NCI-H2196 (cell line): ENCODE measurements at regions not wholly inside any gene's neighbourhood (a gene's known extent, or its start where the extent isn't known, plus 50 kb on each side); places are given as distances from the start of the nearest gene placed in this dataset.

Source experiments
- DNase-seq: peaks from one replicate; lab custom pipeline; 2025; ENCODE audit not compliant: unreplicated experiment; lab: John Stamatoyannopoulos, UW

DNA sequence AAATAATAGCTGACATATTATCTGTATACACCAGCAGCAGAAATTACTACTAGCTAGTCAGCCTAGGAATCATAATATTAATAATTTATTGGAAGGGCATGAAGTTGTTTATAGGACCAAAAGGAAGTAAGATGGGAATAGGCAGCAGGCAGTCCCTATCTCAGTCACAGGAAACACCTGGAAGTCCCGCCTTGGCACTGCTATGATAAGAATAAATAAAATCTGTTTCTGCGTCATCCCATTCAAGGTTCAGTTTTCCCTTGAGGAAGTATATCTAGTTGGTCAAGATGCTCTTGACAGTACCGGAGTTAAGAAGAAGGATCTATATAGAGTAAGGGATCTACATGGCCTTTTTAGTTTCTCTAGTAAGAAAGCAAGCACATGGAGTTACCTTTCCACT lies 830.8 kb downstream of the DIAPH3 start:
- DNase-seq = no peak

DNA sequence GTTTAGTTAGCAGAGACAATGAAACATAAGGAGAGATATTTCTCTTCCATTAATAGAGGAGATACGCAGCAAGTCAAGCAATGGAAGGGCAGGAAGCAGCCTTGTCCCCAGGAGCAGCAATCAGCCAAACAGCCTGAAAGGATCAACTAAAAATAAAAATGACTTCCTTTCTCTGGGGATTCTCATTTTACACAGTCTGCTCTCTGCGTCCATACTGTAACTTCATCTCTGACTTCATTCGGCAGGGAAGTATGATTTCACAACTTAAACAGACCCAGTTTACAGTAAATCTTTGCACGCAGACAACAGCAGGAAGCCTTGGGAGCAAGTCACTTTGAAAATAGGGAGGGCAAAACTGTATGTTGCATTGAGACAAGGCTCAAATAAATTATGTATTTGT lies 826.7 kb downstream of the DIAPH3 start:
- no peak for DNase-seq

DNA sequence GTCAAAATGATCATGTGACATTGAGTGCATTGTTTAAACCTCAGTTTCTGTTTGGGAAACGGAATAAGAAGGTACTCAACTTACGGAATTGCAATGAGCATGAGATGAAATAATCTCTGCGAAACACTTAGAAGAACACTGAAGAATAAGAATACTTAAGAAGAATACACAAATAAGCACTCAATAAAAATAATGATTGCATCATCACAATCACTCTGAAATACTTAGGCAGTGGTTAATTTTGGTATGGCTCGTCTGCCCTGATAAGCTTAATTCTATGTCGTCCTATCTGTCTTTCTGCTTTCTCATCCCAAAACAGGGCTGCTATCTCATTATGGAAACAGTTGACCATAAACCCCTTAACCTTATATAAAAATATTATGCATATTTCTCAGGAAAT lies 823.6 kb downstream of the DIAPH3 start:
- DNase-seq = no peak

DNA sequence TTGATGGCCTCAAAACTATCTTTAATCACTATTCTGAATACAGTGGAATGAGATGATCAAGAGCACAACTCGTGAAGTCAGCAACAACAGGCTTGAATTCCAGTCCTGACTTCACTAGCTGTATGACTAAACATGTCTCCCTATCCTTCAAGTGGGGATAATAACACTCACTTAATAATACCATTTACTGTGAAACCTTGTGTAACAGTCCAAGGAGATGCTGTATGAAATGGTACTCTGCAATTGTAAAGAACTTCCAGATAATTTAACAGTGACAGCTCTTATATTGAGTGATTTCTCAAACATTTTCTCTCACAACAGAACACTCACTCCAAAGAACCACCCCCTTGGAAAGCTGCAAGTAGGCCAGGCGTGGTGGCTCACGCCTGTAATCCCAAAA lies 823.1 kb downstream of the DIAPH3 start:
- no peak for DNase-seq

DNA sequence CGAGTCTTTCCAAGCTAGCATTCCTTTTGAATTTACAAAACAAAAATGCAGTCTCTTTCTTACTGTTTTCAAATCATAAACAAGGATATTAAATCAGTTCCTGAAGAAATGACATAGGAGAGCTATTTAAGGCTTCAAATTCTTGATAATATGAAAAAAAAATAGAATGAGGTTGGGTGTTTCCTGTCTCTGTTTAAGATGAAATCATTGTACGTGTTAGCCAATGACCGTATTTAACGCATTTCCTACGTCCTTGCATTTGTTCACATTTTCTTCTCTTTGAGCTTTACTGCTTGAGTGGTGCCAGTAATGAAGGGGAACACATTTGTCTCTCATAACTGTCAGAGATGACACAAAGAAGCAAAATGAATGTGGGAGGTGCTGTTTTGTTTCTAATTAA lies 821.3 kb downstream of the DIAPH3 start:
- DNase-seq = no peak

DNA sequence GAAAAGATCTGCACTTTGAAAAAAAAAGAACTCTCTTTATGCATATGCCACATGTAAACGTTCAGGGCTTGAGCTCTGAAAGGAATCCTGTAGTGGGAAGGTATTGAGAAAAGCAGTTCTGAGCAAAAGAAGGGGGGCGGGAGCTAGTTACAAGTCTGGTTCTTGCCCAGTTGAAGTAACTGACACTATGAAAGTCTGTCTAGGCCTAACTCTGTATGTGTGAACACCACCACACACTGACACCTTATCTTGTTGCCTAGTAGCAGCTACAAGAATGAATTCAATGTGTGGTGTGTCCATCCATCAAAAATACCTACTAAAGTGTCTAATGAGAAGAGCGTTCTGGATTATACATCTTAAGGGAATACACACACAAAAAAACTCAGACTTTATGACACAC lies 820.6 kb downstream of the DIAPH3 start:
- no peak for DNase-seq

DNA sequence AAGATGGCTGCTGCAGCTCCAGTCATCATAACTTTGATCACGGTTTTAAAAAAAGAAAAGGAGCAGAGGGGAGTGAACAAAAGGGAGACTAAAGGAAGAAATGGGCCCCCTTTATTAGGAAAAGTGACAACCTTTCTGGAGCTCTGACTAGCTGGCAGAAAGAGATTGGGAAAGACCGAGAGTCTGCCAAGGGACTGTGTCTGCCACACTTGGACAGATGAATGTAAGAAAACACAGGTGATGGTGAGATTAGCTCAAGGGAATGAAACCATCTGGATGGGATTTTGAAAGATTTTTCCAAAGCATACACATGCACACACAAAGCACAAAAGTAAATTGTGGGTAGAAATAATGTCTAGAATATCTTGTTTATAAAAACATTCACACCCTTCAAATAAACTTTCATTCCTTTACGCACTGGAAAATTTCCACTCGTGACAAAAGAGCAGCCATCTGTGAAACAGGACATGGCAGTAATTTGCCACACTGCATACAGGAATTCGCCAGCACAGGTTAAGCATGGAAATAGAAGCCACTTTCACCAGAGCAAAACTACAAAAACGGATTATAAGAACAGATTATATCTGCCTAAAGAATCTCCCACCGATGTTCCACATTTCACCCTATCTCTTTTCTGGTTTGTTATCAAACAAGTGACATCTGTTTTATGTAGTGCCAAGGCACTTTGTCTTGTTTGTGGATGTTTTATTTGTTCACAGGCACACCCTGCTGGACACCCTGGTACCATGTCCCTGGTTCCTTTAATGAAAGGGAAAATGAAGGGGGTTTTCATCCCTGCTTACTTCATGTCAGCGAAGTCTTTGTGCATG lies 819.5 kb downstream of the DIAPH3 start:
- DNase-seq = no peak

DNA sequence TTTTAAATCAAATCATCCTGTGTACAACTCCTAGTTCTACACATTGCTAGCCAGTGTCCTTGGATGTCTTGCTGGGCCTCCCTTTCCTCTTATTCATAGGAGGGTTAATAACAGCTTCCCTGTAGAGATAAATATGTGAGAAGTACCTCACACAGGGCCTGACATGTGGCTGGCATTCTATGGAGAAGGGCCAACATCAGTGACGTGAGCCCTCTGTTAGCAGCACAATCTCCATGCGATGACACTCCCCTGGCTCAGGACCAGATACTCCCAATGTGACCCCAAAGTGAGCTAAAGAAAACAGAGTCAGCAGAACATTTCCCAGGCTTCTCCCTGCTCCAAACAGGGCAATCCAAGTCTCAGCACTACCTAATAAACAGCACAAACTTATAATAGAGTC lies 818.4 kb downstream of the DIAPH3 start:
- DNase-seq = no peak

DNA sequence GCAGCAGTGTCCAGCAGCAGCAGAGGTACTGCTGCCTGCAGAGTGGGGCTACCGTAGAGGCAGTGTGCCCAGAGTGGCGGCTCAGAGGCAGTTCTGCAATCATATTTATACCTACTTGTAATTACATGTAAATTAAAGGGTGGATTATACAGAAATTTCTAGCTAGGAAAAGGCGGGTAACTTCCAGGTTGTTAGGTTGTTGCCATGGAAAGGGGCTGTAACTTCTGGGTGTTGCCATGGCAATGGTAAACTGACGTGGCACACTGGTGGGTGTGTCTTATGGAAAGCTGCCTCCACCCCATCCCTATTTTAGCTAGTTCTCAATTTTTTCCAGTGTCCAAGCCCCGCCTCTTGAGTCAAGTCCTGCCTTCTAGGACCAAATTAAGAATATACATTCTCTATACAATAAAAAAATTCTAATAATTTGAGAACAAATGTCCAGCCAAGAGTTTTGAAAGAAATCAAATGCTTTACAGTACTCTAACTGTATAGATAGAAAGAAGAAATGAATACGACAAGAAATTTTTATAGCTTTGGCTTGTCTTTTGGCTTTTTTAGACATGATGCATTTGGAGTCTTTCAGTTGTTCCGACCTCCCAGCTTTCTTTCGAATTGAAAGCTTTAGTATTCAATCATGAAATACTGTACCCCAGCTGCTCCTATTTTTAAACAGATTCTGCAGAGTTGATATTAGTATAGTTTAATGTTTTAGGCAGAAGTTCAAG lies 816.6 kb downstream of the DIAPH3 start:
- no peak for DNase-seq

DNA sequence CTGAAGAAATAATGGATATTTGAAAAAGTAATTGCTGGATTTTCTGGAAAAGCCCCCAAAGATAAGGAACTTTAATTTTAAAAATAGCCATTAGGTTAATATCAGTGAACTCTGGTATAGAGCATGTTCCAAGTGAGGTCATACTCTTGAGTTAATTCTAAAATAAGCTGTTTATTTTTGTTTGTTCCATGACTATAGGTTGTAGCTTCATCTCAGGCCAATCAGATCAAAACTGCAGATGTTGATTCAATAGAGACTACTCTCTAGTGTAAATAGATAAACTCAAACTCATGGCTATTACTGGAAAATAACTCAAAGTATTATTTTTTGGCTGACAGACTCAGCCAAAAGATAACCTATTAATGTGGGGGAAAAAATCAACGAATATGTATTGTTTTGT lies 815.1 kb downstream of the DIAPH3 start:
- DNase-seq = no peak

DNA sequence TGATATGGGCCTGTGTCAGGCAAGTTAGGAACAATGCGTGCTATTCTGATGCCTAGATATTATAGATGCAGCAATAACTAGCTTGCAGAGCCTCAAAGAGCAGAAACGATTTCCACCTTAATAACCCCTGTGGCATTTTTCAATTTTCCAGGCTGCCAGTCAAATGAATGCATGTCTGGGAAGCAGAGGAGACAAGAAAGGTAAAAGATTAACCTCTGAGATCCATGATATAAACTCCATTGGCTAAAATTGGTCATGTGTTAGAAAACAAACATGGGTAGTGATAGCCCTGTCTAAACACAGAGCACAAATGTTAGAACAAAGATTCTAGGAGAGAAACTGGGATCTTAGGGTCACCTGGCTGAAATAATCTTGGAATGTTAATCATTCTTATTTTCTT lies 811.1 kb downstream of the DIAPH3 start:
- DNase-seq = no peak

DNA sequence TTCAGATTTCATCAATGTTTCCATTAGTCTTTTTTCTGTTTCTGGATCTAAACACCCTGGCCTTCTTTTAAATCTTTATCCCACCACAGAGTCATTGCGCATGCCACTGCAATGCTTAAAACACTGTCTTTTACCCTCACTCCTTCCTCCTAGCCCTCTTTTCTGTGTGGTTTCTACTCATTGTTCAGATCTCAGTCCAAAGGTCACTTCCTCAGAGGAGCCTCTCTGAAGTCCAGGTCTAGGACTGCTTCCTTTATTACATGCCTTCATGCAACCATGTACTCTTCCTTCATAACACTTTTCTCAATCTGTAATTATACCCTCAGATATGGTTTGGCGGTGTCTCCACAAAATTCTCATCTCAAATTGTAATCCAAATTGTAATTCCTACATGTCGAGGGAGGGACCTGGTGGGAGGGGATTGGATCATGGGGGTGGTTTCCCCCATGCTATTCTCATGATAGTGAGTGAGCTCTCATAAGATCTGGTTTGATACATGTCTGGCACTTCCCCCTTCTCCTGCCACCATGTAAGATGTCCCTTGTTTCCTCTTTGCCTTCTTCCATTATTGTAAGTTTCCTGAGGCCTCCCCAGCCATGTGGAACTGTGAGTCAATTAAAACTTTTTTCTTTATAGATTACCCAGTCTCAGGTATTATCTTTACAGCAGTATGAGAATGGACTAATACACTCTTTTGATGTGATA lies 808.9 kb downstream of the DIAPH3 start:
- DNase-seq = no peak

DNA sequence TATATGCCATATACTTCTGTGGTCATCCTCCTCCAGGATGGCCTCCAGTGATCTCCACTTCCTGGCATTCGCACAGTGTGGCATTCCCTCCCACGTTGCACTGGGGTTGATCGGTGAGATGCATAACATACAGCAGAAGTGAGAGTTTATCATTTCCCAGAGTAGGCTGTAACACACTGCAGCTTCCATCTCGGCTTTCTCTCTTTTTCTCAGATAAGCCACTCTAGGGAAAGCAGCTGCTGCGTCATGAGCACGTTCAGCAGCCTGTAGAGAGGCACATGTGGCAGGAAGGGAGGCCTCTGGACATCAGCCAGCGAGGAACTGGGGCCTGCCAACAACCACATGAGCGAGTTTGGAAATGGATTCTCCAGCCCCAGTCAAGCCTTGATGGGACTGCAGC lies 807.1 kb downstream of the DIAPH3 start:
- no peak for DNase-seq

DNA sequence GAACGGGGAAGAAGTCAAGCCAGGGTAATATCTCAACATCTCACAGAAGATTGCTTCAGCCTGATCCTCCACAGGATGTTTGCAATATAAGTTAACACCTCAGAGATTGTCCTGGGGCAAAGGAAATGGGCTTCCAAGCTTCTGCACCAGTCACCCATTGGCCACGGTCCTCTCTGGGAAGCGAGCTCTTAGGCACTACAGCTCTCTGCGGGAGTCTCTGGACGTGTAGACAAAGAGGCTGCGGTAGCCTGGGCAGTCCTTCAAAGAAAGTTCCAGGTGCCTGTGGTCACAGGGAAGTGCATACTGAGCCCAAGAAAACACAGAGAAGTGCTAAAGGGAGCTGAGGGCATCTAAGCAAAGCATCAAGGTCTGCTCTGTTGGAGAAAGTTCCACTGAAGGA lies 805.7 kb downstream of the DIAPH3 start:
- DNase-seq = no peak

DNA sequence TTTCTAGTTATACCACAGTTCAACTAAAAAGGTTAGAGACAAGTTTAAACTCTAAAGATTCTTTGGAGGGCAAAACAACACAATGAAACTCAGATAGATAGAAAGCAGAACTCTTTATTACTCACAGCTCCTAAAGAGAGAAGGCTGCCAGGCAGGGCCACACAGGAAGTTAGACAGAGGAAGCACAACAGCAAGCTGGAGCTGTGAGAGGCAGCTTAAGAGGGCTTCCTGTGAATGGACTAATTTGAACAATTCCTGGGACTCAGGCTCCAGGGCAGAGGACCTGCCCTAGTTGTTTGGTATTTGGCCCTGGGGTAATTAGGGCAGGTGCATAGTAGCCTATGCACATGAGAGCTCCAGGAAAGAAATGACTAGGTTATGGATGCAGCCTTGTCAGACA lies 803.6 kb downstream of the DIAPH3 start:
- DNase-seq = no peak

DNA sequence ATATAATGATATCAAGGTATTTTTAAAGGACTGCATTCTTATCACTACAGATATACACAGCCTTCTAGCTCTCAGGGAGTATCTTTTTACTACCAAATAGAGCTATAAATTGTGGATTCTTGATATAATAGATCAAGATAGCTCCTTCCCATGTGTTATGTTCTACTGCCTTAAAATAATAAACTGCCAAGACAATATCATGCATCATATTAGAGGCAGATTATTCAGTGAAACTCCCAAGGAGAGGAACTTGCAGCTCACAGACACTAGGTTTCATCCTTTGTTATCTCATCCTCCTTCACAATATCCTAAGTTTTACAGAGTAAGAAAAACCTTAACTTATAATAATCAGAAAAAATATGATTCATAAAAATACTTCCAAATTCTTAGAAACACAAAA lies 802.8 kb downstream of the DIAPH3 start:
- no peak for DNase-seq

DNA sequence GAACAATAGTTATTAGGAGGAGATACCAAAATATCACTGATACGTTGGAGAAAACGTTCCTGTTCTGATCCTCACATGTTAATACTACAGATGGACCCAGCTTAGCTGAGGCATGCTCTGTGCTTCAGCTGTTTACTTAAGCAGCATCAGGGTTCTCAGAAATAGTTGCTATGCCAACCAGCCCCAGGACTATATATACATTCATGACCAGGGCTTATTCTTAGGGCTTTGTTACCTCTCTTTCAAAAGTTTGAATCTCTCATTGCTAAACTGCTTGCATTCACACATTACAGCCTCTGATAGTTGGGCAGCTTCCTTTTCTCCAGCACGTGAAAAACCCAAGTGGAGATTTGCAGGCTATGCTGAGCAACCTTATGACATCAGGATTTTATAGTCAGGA lies 800.4 kb downstream of the DIAPH3 start:
- DNase-seq = no peak

DNA sequence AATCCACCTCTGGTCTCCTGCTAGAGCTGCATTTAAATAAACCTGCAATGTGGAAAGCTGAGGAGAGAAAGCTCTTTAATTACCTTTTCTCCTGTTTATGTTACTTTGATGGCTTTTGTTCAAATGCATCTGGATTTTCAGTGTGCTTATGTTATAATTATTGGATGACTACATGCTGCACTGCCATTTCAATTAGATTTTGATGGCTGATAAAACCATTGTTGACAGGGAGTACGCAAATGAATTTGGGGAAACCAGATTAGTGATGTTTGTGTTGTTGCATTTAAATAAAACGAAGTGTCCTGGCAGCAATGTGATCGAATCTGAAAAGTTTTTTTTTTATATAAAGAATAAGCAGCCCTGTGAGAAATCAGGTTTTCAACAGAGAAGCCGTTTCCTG lies 799.8 kb downstream of the DIAPH3 start:
- DNase-seq = no peak

DNA sequence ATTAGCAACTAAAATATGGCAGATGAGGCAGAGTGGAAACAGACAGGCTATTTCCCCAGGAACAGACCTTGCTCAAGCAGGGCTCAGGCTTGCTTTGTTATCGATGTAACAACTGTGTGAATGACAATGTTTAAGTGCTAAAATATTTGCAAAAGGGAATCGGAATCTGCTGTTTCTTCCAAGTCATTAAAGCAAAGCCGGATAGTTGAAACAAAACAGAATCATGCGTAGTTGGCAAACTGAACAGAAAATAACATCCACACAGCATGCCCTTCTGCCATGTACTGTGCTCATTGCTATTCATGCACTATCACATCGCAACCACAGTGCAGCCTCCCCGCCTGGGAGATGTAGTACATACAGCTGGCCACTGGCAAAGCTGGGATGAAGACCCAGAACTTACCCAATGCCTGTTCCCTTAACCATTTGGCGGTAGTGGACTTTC lies 799.1 kb downstream of the DIAPH3 start:
- DNase-seq = no peak

DNA sequence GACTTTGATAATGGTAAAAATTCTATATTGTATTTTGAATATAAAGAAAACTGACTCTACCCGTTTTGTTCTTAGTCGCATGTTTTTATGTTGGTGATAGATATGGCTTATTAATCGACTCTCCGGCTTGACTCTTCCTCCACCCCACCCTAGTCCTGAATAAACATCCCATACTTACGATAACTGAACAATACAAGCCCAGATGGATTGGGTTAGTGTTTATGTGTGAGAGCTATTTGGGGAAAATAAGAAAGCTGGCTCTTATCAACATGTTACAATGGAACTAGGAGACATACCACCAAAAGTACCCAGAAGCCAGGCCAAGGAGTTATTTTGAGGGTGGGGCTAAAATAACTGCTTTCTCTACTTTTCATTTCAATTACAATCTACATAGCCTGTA lies 796.3 kb downstream of the DIAPH3 start:
- no peak for DNase-seq

DNA sequence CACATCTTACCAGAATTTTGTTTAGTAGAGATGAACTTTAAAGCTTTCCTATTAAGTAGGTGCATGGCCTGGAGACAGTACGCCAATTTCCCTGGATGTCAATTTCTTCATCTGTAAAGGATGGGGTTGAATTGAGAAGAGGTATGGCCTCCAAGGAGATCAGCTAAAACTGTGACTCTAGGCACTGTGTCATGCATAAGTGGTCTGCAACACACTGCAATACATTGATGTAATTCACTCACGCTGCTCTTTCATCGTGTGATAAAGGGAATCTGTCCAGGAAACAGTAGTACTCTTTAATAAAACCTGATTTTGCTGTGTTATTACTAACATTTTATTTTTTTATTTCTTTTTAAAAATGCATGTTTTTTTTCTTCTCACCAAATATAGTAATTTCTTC lies 795.8 kb downstream of the DIAPH3 start:
- no peak for DNase-seq

DNA sequence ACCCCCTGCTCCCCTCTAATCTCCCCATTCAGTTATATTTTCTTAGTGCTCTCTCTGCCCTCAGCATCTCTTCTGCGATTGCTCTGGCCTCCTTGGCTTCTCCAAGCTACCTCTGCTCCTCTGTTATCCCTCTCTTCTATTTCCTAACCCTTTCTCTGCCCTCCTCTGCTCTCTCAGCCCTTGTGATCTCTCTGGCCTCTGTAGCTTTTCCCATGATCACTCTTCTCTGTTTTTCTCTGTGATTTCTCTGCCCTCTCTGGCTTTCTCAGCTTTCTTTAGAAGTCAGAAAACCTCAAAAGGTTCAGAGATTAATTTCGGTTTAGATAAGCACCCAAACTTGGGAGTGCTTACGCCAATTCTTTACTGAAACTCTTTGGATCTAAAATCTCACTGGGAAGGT lies 795.0 kb downstream of the DIAPH3 start:
- DNase-seq = no peak
